C4-2B (cell line): ENCODE measurements at regions not wholly inside any gene's neighbourhood (a gene's known extent, or its start where the extent isn't known, plus 50 kb on each side); places are given as distances from the start of the nearest gene placed in this dataset.

Source experiments
- ZFX ChIP-seq: fragments of 450-650 bp; IDR thresholded peaks from 2 replicates; pipeline ENCODE4 v1.6.1; 2017
- TF ChIP-seq, protein P1 (sequence below): fragments of 450-650 bp; conservative IDR thresholded peaks from 2 replicates; pipeline ENCODE4 v1.5.1; 2017; ENCODE audit warnings: mild to moderate bottlenecking

DNA sequence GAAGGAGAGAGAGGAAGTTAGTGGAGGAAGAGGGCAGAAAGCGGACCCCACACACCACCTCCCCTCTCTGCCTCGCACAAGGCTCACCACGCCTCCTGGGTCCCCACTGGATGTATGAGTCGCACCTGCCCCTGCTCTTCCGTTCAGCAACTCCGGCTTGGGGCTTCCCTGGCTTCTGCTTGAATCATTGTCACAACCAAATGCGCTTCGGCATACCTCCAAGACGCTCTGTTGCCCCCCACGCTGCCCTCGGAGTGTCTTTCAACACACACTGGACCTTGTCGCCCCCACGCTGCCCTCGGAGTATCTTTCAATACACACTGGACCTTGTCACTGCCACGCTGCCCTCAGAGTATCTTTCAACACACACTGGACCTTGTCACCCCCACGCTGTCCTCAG is 247.2 kb downstream of the TEX29 start:
- TF ChIP-seq, protein P1, sequence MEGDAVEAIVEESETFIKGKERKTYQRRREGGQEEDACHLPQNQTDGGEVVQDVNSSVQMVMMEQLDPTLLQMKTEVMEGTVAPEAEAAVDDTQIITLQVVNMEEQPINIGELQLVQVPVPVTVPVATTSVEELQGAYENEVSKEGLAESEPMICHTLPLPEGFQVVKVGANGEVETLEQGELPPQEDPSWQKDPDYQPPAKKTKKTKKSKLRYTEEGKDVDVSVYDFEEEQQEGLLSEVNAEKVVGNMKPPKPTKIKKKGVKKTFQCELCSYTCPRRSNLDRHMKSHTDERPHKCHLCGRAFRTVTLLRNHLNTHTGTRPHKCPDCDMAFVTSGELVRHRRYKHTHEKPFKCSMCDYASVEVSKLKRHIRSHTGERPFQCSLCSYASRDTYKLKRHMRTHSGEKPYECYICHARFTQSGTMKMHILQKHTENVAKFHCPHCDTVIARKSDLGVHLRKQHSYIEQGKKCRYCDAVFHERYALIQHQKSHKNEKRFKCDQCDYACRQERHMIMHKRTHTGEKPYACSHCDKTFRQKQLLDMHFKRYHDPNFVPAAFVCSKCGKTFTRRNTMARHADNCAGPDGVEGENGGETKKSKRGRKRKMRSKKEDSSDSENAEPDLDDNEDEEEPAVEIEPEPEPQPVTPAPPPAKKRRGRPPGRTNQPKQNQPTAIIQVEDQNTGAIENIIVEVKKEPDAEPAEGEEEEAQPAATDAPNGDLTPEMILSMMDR: no peak
- TF ChIP-seq ZFX: no peak
